ENCODE measurements at regions not wholly inside any gene's neighbourhood (a gene's known extent, or its start where the extent isn't known, plus 50 kb on each side); places are given as distances from the start of the nearest gene placed in this dataset.

GRCh38 chr6:93787841-93788240, 368.5 kb upstream of the EPHA7 start:
- no peak for TF ChIP-seq POLR2AphosphoS5 (IDR thresholded peaks at IDR 0.05)
- no peak for TF ChIP-seq POLR2A (IDR thresholded peaks at IDR 0.05)
- TF ChIP-seq CTCF (IDR thresholded peaks at IDR 0.05 in 8 of 11, conservative IDR thresholded peaks at IDR 0.05 in 3 of 11): no peak
